ENCODE measurements at regions not wholly inside any gene's neighbourhood (a gene's known extent, or its start where the extent isn't known, plus 50 kb on each side); places are given as distances from the start of the nearest gene placed in this dataset.
A peak's percentile ranks its signal among the peaks of the same experiment; 100 is the strongest.

DNA sequence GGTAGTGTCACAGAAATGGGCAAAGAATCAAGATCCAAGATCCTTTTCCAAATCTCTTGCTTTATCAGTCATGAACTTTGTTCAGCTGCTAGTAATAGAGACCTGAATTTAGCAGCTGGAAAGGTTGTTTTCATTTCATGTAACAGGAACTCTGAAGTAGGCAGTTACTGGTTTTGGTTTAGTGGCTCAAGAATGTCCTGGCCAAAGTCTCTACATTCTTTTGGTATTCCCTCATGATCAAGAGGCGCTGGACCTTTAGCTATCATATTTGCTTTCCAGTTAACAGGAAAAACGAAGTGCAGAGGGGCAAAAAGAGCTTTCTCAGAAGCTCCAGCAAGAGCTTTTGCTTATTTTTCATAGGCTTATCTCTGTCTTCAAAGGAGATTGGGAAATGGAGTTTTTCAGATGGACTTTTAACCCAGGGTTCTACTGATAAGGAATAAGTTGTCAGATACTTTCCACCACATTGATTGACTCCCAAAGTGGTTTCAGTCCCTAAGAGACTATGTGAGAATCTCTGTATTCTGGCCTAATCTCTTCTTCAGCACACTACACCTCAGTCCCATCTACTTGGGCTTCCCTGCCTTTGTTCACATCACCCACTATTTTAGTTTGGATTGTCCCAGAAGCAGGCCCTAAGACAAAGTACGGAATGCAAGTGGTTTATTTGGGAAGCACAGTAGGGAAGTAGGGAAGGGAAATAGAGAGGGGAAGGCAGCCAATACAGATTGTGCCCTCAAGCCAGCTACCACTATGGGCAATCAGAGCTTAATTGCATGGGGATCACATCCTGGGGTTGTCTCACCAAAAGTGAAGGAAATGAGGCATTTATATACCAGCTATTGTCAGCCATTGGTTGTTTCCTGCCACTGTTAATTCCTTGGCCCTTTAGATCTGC is 359.3 kb downstream of the LRRC70 start:
- Histone ChIP-seq H3K36me3 (ENCODE audit: control insufficient read depth in 1 of 2, insufficient read depth in 2 of 2, low read length in 1 of 2) (no peaks in the 10 kb centered on the region), H3K27ac (ENCODE audit: low read depth in 1 of 2, low read length in 2 of 2) (peak overlapping the region; percentile 75 to 82), H3K9me3 (ENCODE audit: control insufficient read depth, low read length) (no peaks in the 10 kb centered on the region), H3K27me3 (ENCODE audit: control insufficient read depth in 1 of 2, insufficient read depth in 2 of 2, low read length in 1 of 2) (no peaks in the 10 kb centered on the region), H3K4me1 (ENCODE audit: control insufficient read depth in 1 of 2, insufficient read depth in 2 of 2, low read length in 2 of 2) (peaks cover 1 to 12% of the 10 kb centered on the region in 2 donors), H3K4me3 (ENCODE audit: low read length in 2 of 2) (no peak overlapping the region)
- DNase-seq (no peak), ATAC-seq (ENCODE audit: low FRiP score) (peak; percentile 63)
- 23 to 24% methylated on average over 3 of the region's 3 CpGs for WGBS, 2 donors
- intact Hi-C loops (cut with DNase I): no loop called here

- Histone ChIP-seq H3K36me3 (ENCODE audit: control insufficient read depth in 1 of 2, insufficient read depth in 2 of 2, low read length in 1 of 2) (no peaks in the 10 kb centered on the region), H3K27me3 (ENCODE audit: control insufficient read depth in 1 of 2, insufficient read depth in 2 of 2, low read length in 1 of 2) (no peaks in the 10 kb centered on the region), H3K9me3 (ENCODE audit: control insufficient read depth, low read length) (no peaks in the 10 kb centered on the region), H3K27ac (ENCODE audit: low read depth in 1 of 2, low read length in 2 of 2) (no peak overlapping the region), H3K4me3 (ENCODE audit: low read length in 2 of 2) (no peak overlapping the region), H3K4me1 (ENCODE audit: control insufficient read depth in 1 of 2, insufficient read depth in 2 of 2, low read length in 2 of 2) (peaks cover 1 to 12% of the 10 kb centered on the region in 2 donors)
- intact Hi-C loops (cut with DNase I): no loop called here
- 73 to 84% methylated on average over 3 of the region's 3 CpGs for WGBS, 2 donors
- ATAC-seq (ENCODE audit: low FRiP score) (no peak), DNase-seq (no peak)
Measured at GRCh38 chr5:62935660-62936059, 357.0 kb downstream of the LRRC70 start.

DNA sequence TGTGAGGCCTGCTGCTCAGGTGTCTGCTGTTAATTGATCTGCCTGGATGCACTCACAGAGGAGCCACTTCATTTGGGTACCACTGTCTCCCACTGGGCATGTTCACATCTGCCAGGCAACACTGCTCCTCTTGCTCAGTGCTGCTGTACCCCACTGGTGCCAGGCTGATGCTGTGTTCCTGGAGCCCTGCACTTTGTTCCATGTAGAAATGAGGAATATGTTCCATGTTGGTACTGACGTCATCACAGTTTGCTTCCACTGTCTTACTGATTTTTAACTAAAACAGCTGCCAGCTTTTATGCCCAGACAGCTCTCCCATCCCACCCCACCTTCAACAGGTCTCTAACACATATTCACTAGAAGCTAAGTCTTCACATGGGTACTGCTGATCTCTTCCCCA is 355.7 kb downstream of the LRRC70 start:
- H3K9me3 ChIP-seq (ENCODE audit: control insufficient read depth, low read length): no peaks in the 10 kb centered on the region
- no peaks in the 10 kb centered on the region for H3K36me3 ChIP-seq (ENCODE audit: control insufficient read depth in 1 of 2, insufficient read depth in 2 of 2, low read length in 1 of 2)
- no peaks in the 10 kb centered on the region for H3K27me3 ChIP-seq (ENCODE audit: control insufficient read depth in 1 of 2, insufficient read depth in 2 of 2, low read length in 1 of 2)
- ATAC-seq (ENCODE audit: low FRiP score) (no peak), DNase-seq (no peak)
- no peak overlapping the region for H3K27ac ChIP-seq (ENCODE audit: low read depth in 1 of 2, low read length in 2 of 2)
- intact Hi-C loops (cut with DNase I): no loop called here
- H3K4me3 ChIP-seq (ENCODE audit: low read length in 2 of 2): no peak overlapping the region
- WGBS, 2 donors: 72 to 80% methylated on average over 1 of the region's 1 CpG
- H3K4me1 ChIP-seq (ENCODE audit: control insufficient read depth in 1 of 2, insufficient read depth in 2 of 2, low read length in 2 of 2): peaks cover 1 to 12% of the 10 kb centered on the region in 2 donors

GRCh38 chr5:62933261-62933660 is 354.6 kb downstream of the LRRC70 start:
- DNase-seq (no peak), ATAC-seq (ENCODE audit: low FRiP score) (no peak)
- WGBS, 2 donors: 56 to 58% methylated on average over 3 of the region's 3 CpGs

GRCh38 chr5:62931153-62931950 is 352.7 kb downstream of the LRRC70 start:
- 78 to 82% methylated on average over 3 of the region's 3 CpGs for WGBS, 2 donors
- intact Hi-C loops (cut with DNase I): no loop called here
- H3K4me1 ChIP-seq (ENCODE audit: control insufficient read depth in 1 of 2, insufficient read depth in 2 of 2, low read length in 2 of 2): no peaks in the 10 kb centered on the region
- H3K9me3 ChIP-seq (ENCODE audit: control insufficient read depth, low read length): no peaks in the 10 kb centered on the region
- no peak for ATAC-seq (ENCODE audit: low FRiP score)
- H3K27me3 ChIP-seq (ENCODE audit: control insufficient read depth in 1 of 2, insufficient read depth in 2 of 2, low read length in 1 of 2): no peaks in the 10 kb centered on the region
- H3K27ac ChIP-seq (ENCODE audit: low read depth in 1 of 2, low read length in 2 of 2): no peak overlapping the region
- DNase-seq: no peak
- H3K4me3 ChIP-seq (ENCODE audit: low read length in 2 of 2): no peak overlapping the region
- H3K36me3 ChIP-seq (ENCODE audit: control insufficient read depth in 1 of 2, insufficient read depth in 2 of 2, low read length in 1 of 2): no peaks in the 10 kb centered on the region

More at GRCh38 chr5:62933261-62933660, 354.6 kb downstream of the LRRC70 start:
- Histone ChIP-seq H3K27ac (ENCODE audit: low read depth in 1 of 2, low read length in 2 of 2) (no peak overlapping the region), H3K27me3 (ENCODE audit: control insufficient read depth in 1 of 2, insufficient read depth in 2 of 2, low read length in 1 of 2) (no peaks in the 10 kb centered on the region), H3K4me1 (ENCODE audit: control insufficient read depth in 1 of 2, insufficient read depth in 2 of 2, low read length in 2 of 2) (peaks cover 1 to 9% of the 10 kb centered on the region in 2 donors), H3K4me3 (ENCODE audit: low read length in 2 of 2) (no peak overlapping the region), H3K36me3 (ENCODE audit: control insufficient read depth in 1 of 2, insufficient read depth in 2 of 2, low read length in 1 of 2) (no peaks in the 10 kb centered on the region), H3K9me3 (ENCODE audit: control insufficient read depth, low read length) (no peaks in the 10 kb centered on the region)
- intact Hi-C loops (cut with DNase I): no loop called here

GRCh38 chr5:62922191-62922590 is 343.6 kb downstream of the LRRC70 start:
- H3K4me1 ChIP-seq (ENCODE audit: control insufficient read depth in 1 of 2, insufficient read depth in 2 of 2, low read length in 2 of 2): no peaks in the 10 kb centered on the region
- ATAC-seq (ENCODE audit: low FRiP score) (no peak), DNase-seq (no peak)
- WGBS, 2 donors: 44 to 55% methylated on average over 3 of the region's 3 CpGs
- H3K4me3 ChIP-seq (ENCODE audit: low read length in 2 of 2): no peak overlapping the region
- H3K27ac ChIP-seq (ENCODE audit: low read depth in 1 of 2, low read length in 2 of 2): no peak overlapping the region
- intact Hi-C loops (cut with DNase I): no loop called here
- no peaks in the 10 kb centered on the region for H3K9me3 ChIP-seq (ENCODE audit: control insufficient read depth, low read length)
- no peaks in the 10 kb centered on the region for H3K27me3 ChIP-seq (ENCODE audit: control insufficient read depth in 1 of 2, insufficient read depth in 2 of 2, low read length in 1 of 2)
- H3K36me3 ChIP-seq (ENCODE audit: control insufficient read depth in 1 of 2, insufficient read depth in 2 of 2, low read length in 1 of 2): no peaks in the 10 kb centered on the region

- Histone ChIP-seq H3K27ac (ENCODE audit: low read depth in 1 of 2, low read length in 2 of 2) (no peak overlapping the region), H3K4me1 (ENCODE audit: control insufficient read depth in 1 of 2, insufficient read depth in 2 of 2, low read length in 2 of 2) (no peaks in the 10 kb centered on the region), H3K27me3 (ENCODE audit: control insufficient read depth in 1 of 2, insufficient read depth in 2 of 2, low read length in 1 of 2) (no peaks in the 10 kb centered on the region), H3K36me3 (ENCODE audit: control insufficient read depth in 1 of 2, insufficient read depth in 2 of 2, low read length in 1 of 2) (no peaks in the 10 kb centered on the region), H3K4me3 (ENCODE audit: low read length in 2 of 2) (no peak overlapping the region), H3K9me3 (ENCODE audit: control insufficient read depth, low read length) (no peaks in the 10 kb centered on the region)
- WGBS, 2 donors: 63 to 73% methylated on average over 1 of the region's 1 CpG
- DNase-seq (no peak), ATAC-seq (ENCODE audit: low FRiP score) (no peak)
- intact Hi-C loops (cut with DNase I): no loop called here
Measured at GRCh38 chr5:62920856-62921255, 342.2 kb downstream of the LRRC70 start.

- no peaks in the 10 kb centered on the region for H3K4me1 ChIP-seq (ENCODE audit: control insufficient read depth in 1 of 2, insufficient read depth in 2 of 2, low read length in 2 of 2)
- ATAC-seq (ENCODE audit: low FRiP score): no peak
- no peaks in the 10 kb centered on the region for H3K36me3 ChIP-seq (ENCODE audit: control insufficient read depth in 1 of 2, insufficient read depth in 2 of 2, low read length in 1 of 2)
- no peaks in the 10 kb centered on the region for H3K27me3 ChIP-seq (ENCODE audit: control insufficient read depth in 1 of 2, insufficient read depth in 2 of 2, low read length in 1 of 2)
- intact Hi-C loops (cut with DNase I): no loop called here
- WGBS, 2 donors: 60 to 76% methylated on average over 1 of the region's 1 CpG
- H3K9me3 ChIP-seq (ENCODE audit: control insufficient read depth, low read length): peaks cover 2% of the 10 kb centered on the region
- H3K27ac ChIP-seq (ENCODE audit: low read depth in 1 of 2, low read length in 2 of 2): no peak overlapping the region
- H3K4me3 ChIP-seq (ENCODE audit: low read length in 2 of 2): no peak overlapping the region
- no peak for DNase-seq
Measured at GRCh38 chr5:62909326-62909725, 330.7 kb downstream of the LRRC70 start.

All from aorta (tissue), 5 donors.